H1 (cell line): ENCODE measurements at regions not wholly inside any gene's neighbourhood (a gene's known extent, or its start where the extent isn't known, plus 50 kb on each side); places are given as distances from the start of the nearest gene placed in this dataset.

ENCODE experiments used
- CBX5 ChIP-seq: fragments of 300-800, 300-1000 bp; sonication (generic); IDR thresholded peaks from 2 replicates; pipeline ENCODE4 v1.7.1; 2016; ENCODE audit warnings: antibody characterized with exemption, low read length, low read depth
- CREB1 ChIP-seq: IDR thresholded peaks from 2 replicates; pipeline ENCODE4 v1.6.1; 2012; ENCODE audit warnings: inconsistent platforms
- EZH2 ChIP-seq: fragments of 200-600 bp; sonication (generic); IDR thresholded peaks from 2 replicates; pipeline ENCODE4 v1.7.1; 2012; ENCODE audit warnings: low read depth, mild to moderate bottlenecking, moderate library complexity, low read length, inconsistent platforms; ENCODE audit not compliant: severe bottlenecking
- GTF2F1 ChIP-seq: IDR thresholded peaks from 2 replicates; pipeline ENCODE4 v1.6.1; 2012; ENCODE audit warnings: low read depth, low read length, improper control_type of control experiment, borderline replicate concordance
- JUN ChIP-seq: IDR thresholded peaks from 2 replicates; pipeline ENCODE4 v1.6.1; 2011; ENCODE audit warnings: low read depth, mild to moderate bottlenecking, improper control_type of control experiment, low read length
- JUND ChIP-seq: IDR thresholded peaks from 2 replicates; pipeline ENCODE4 v1.6.1; 2011; ENCODE audit warnings: mild to moderate bottlenecking, improper control_type of control experiment, low read length
- KDM1A ChIP-seq: fragments of 200-600, 300-600 bp; sonication (generic); IDR thresholded peaks from 2 replicates; pipeline ENCODE4 v1.7.1; 2016; ENCODE audit warnings: mild to moderate bottlenecking, low read length, borderline replicate concordance
- MAFK ChIP-seq: IDR thresholded peaks from 2 replicates; pipeline ENCODE4 v1.6.1; 2012; ENCODE audit warnings: low read depth, mild to moderate bottlenecking, improper control_type of control experiment, low read length
- SRF ChIP-seq: IDR thresholded peaks from 2 replicates; pipeline ENCODE4 v1.6.1; 2011; ENCODE audit warnings: mild to moderate bottlenecking, low read depth, low read length, moderate library complexity
- TF ChIP-seq, protein P1 (sequence below), 3 experiments: IDR thresholded peaks; 1 replicate in 2 of 3; 2 replicates in 1 of 3; pipeline versions ENCODE4 v1.5.1 to v1.6.1; 2011; ENCODE audit warnings: low read length in 3 of 3, mild to moderate bottlenecking in 3 of 3, inconsistent platforms in 2 of 3, low read depth in 1 of 3, moderate library complexity in 1 of 3; ENCODE audit not compliant: insufficient read depth in 1 of 3; ENCODE audit errors: control extremely low read depth in 1 of 3

DNA sequence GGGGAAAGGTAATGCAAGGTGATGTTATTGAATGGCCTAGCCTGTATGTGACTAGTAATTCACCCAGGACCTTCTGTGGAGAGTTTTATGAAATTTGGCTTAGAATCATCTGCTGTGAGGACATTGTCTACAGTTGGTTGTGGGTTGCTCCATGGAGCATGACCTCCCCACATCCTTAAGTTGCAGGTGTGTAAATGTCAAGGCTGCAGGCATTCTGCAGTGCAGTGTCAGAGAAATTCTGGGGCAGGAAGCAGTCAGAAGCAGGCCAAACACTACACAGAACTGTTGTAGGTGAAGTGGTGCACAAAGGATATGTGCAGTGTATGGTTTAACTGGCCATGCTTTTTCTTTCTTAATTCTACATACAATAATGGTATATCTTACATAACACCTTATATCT, 588.3 kb downstream of the EBF1 start:
- TF ChIP-seq SRF (no peak), EZH2 (no peak), JUN (no peak), CREB1 (no peak), JUND (no peak), MAFK (no peak), CBX5 (no peak), GTF2F1 (no peak), KDM1A (no peak)
- TF ChIP-seq, protein P1, sequence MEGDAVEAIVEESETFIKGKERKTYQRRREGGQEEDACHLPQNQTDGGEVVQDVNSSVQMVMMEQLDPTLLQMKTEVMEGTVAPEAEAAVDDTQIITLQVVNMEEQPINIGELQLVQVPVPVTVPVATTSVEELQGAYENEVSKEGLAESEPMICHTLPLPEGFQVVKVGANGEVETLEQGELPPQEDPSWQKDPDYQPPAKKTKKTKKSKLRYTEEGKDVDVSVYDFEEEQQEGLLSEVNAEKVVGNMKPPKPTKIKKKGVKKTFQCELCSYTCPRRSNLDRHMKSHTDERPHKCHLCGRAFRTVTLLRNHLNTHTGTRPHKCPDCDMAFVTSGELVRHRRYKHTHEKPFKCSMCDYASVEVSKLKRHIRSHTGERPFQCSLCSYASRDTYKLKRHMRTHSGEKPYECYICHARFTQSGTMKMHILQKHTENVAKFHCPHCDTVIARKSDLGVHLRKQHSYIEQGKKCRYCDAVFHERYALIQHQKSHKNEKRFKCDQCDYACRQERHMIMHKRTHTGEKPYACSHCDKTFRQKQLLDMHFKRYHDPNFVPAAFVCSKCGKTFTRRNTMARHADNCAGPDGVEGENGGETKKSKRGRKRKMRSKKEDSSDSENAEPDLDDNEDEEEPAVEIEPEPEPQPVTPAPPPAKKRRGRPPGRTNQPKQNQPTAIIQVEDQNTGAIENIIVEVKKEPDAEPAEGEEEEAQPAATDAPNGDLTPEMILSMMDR (IDR thresholded peaks at IDR 0.05; ENCODE audit: control extremely low read depth in 1 of 3, insufficient read depth in 1 of 3, low read depth in 1 of 3, low read length in 3 of 3), result no peak
